ENCODE measurements at regions not wholly inside any gene's neighbourhood (a gene's known extent, or its start where the extent isn't known, plus 50 kb on each side); places are given as distances from the start of the nearest gene placed in this dataset.

DNA sequence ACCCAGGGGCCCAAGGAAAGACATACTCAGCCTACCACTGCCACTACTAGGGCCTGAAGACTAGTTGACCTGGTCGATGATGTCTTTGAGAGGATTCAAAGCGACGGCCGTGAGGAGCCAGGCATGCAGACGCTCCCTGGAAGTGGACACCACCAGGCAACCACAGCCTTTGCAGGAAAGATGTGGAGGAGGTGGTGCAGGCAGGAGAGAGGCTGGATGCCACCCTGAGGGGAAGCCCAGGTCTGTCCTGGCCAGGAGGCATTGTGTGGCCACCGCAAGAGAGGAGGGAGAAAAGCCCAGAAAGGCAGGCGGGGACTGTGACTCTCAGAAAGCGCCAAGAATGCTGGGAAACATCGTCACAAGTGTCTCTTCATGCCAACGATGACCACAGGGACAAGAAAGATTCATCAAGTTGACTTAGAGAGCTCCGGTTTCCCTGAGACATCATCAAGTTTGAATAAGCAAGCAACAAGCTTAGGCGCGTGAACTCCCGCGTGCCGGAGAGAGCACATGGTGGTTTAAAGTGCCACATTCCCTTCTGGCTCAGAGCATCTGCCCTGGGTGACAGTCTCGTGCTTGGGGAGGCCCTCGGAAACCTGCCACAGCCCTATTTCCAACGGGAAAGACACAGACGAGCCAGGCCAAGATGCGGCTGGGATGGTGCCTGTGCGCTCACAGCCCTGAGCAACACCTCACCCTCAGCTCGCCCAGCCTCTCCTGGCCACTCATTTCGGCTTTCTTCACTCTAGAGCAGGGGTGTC, 464.5 kb upstream of the SALL3 start:
- 35% methylated on average over 20 of the region's 24 CpGs for WGBS (ENCODE audit: low lambda C conversion rate)
- Histone ChIP-seq H2AFZ (ENCODE audit: low read length) (no peak overlapping the region), H3K9me3 (ENCODE audit: low read length) (no peaks in the 10 kb centered on the region), H3K79me2 (ENCODE audit: insufficient read depth, low read length) (no peaks in the 10 kb centered on the region), H3K9ac (ENCODE audit: insufficient read depth, low read depth, low read length) (no peak overlapping the region), H3K4me3 (replicated peaks in 1 of 3; ENCODE audit: insufficient read depth in 1 of 3, low read depth in 2 of 3, low read length in 3 of 3) (no peak overlapping the region), H3K36me3 (replicated peaks in 1 of 2; ENCODE audit: control insufficient read depth in 1 of 2, insufficient read depth in 2 of 2, low read length in 2 of 2) (no peaks in the 10 kb centered on the region), H3K4me1 (ENCODE audit: insufficient read depth, low read length) (no peaks in the 10 kb centered on the region), H3K27me3 (ENCODE audit: control insufficient read depth in 1 of 2, insufficient read depth in 2 of 2, low read length in 2 of 2) (peaks cover 1 to 2% of the 10 kb centered on the region in 2 experiments; a peak in 2 of 5 replicates), H4K20me1 (ENCODE audit: insufficient read depth, low read length) (no peaks in the 10 kb centered on the region), H3K27ac (ENCODE audit: extremely low read length, insufficient read depth, low read length) (no peak overlapping the region), H3K4me2 (ENCODE audit: low read depth, low read length) (no peak overlapping the region)
- in situ Hi-C loops (cut with HindIII; ENCODE audit: extremely low pct_ligation_motif_present, low pct_unique_long_range_greater_than_20kb), result no loop called here
- intact Hi-C loops (cut with micrococcal nuclease; ENCODE audit: unreplicated experiment), result no loop called here
- DNase-seq (ENCODE audit: low spot score) (no peak), ATAC-seq (no peak), FAIRE-seq (no peak)
- no peak for TF ChIP-seq ZNF33B (CRISPR knock-in tag; IDR thresholded peaks at IDR 0.05)
- no peak for TF ChIP-seq MIER2 (CRISPR knock-in tag; IDR thresholded peaks at IDR 0.05)
- TF ChIP-seq, protein P1, sequence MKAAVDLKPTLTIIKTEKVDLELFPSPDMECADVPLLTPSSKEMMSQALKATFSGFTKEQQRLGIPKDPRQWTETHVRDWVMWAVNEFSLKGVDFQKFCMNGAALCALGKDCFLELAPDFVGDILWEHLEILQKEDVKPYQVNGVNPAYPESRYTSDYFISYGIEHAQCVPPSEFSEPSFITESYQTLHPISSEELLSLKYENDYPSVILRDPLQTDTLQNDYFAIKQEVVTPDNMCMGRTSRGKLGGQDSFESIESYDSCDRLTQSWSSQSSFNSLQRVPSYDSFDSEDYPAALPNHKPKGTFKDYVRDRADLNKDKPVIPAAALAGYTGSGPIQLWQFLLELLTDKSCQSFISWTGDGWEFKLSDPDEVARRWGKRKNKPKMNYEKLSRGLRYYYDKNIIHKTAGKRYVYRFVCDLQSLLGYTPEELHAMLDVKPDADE (CRISPR knock-in tag; IDR thresholded peaks at IDR 0.05), result no peak
- TF ChIP-seq ATRX (CRISPR knock-in tag; IDR thresholded peaks at IDR 0.05; ENCODE audit: borderline replicate concordance), result no peak
- TF ChIP-seq REPIN1 (CRISPR knock-in tag; IDR thresholded peaks at IDR 0.05; ENCODE audit: borderline replicate concordance, low read depth), result no peak
- TF ChIP-seq NFRKB (IDR thresholded peaks at IDR 0.05), result no peak
- TF ChIP-seq ZNF841 (CRISPR knock-in tag; IDR thresholded peaks at IDR 0.05; ENCODE audit: borderline replicate concordance), result no peak
- no peak for TF ChIP-seq YY1 (IDR thresholded peaks at IDR 0.05; ENCODE audit: insufficient read depth, insufficient replicate concordance, low read depth, low read length)
- TF ChIP-seq ZFP37 (CRISPR knock-in tag; IDR thresholded peaks at IDR 0.05; ENCODE audit: borderline replicate concordance), result no peak
- no peak for TF ChIP-seq SSRP1 (CRISPR knock-in tag; IDR thresholded peaks at IDR 0.05)
- no peak for TF ChIP-seq CHD4 (IDR thresholded peaks at IDR 0.05; ENCODE audit: borderline replicate concordance, low read length)
- no peak for TF ChIP-seq SALL1 (CRISPR knock-in tag; IDR thresholded peaks at IDR 0.05)
- TF ChIP-seq, protein P2, sequence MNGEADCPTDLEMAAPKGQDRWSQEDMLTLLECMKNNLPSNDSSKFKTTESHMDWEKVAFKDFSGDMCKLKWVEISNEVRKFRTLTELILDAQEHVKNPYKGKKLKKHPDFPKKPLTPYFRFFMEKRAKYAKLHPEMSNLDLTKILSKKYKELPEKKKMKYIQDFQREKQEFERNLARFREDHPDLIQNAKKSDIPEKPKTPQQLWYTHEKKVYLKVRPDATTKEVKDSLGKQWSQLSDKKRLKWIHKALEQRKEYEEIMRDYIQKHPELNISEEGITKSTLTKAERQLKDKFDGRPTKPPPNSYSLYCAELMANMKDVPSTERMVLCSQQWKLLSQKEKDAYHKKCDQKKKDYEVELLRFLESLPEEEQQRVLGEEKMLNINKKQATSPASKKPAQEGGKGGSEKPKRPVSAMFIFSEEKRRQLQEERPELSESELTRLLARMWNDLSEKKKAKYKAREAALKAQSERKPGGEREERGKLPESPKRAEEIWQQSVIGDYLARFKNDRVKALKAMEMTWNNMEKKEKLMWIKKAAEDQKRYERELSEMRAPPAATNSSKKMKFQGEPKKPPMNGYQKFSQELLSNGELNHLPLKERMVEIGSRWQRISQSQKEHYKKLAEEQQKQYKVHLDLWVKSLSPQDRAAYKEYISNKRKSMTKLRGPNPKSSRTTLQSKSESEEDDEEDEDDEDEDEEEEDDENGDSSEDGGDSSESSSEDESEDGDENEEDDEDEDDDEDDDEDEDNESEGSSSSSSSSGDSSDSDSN (CRISPR knock-in tag; IDR thresholded peaks at IDR 0.05), result no peak
- no peak for TF ChIP-seq ZNF234 (CRISPR knock-in tag; conservative IDR thresholded peaks at IDR 0.05)
- no peak for TF ChIP-seq ZNF317 (CRISPR knock-in tag; IDR thresholded peaks at IDR 0.05)
- TF ChIP-seq DR1 (CRISPR knock-in tag; IDR thresholded peaks at IDR 0.05), result no peak
- TF ChIP-seq THAP11 (CRISPR knock-in tag; IDR thresholded peaks at IDR 0.05), result no peak
- TF ChIP-seq, protein P3, sequence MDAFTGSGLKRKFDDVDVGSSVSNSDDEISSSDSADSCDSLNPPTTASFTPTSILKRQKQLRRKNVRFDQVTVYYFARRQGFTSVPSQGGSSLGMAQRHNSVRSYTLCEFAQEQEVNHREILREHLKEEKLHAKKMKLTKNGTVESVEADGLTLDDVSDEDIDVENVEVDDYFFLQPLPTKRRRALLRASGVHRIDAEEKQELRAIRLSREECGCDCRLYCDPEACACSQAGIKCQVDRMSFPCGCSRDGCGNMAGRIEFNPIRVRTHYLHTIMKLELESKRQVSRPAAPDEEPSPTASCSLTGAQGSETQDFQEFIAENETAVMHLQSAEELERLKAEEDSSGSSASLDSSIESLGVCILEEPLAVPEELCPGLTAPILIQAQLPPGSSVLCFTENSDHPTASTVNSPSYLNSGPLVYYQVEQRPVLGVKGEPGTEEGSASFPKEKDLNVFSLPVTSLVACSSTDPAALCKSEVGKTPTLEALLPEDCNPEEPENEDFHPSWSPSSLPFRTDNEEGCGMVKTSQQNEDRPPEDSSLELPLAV (CRISPR knock-in tag; conservative IDR thresholded peaks at IDR 0.05; ENCODE audit: low read depth), result no peak
- TF ChIP-seq FOXM1 (CRISPR knock-in tag; IDR thresholded peaks at IDR 0.05), result no peak
- no TSS peak for BruUV-seq (replicated peaks)
- ChIA-PET CTCF (ENCODE audit: low intra/inter-chr PET ratio, low total read pairs) (no interaction called here), POLR2A (no interaction called here)

Measured in HepG2 (cell line).